WERI-Rb-1 (cell line): ENCODE measurements at regions not wholly inside any gene's neighbourhood (a gene's known extent, or its start where the extent isn't known, plus 50 kb on each side); places are given as distances from the start of the nearest gene placed in this dataset.

Experiments used
- DNase-seq: peaks from one replicate; pipeline ENCODE4 v3.0.0-alpha.2; 2020
- H3K27ac ChIP-seq: fragments of 250-450 bp; sonication (Bioruptor Pico); 2 replicates; pipeline ENCODE4 v1.5.1; 2020; ENCODE audit warnings: mild to moderate bottlenecking, moderate library complexity
- H3K27me3 ChIP-seq: fragments of 250-450 bp; sonication (Bioruptor Pico); 2 replicates; pipeline ENCODE4 v1.5.1; 2021; ENCODE audit warnings: mild to moderate bottlenecking, low read depth, moderate library complexity; ENCODE audit not compliant: insufficient read depth, severe bottlenecking
- H3K36me3 ChIP-seq: fragments of 250-450 bp; sonication (Bioruptor Pico); 2 replicates; pipeline ENCODE4 v1.5.1; 2020; ENCODE audit warnings: mild to moderate bottlenecking, moderate library complexity
- H3K4me3 ChIP-seq: 2 replicates; pipeline ENCODE4 v1.5.1; 2011; ENCODE audit warnings: low read depth, mild to moderate bottlenecking, control low read depth, low read length
- H3K9me3 ChIP-seq: fragments of 250-450 bp; sonication (Bioruptor Pico); 2 replicates; pipeline ENCODE4 v1.5.1; 2021; ENCODE audit warnings: mild to moderate bottlenecking, moderate library complexity; ENCODE audit not compliant: severe bottlenecking
- TF ChIP-seq, protein P1 (sequence below): IDR thresholded peaks from 2 replicates; pipeline ENCODE4 v1.5.1; 2011; ENCODE audit warnings: low read depth, mild to moderate bottlenecking, control low read depth, inconsistent platforms, low read length

DNA sequence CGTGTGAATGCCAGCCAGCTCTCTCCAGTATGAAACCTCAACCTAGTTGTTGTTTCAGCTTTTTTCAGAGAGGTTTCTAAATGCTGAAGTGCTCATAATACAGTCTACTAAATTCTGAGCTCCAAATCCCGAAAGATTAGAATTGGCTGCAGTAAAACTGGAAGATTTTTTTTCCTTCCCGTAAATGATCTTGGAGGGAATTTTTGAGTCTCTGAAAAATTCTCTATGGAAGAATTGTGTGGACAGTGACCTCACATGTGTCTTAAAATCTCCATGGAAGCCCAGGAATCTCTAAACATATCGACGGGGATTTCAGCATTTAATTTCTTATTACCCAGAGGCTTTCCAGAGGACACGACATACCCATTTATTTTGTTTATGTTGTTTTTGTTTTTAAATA lies 1499.2 kb downstream of the LRRC4C start:
- Histone ChIP-seq H3K27ac (no peak overlapping the region), H3K36me3 (no peaks in the 10 kb centered on the region), H3K4me3 (no peak overlapping the region), H3K27me3 (peaks cover 45% of the 10 kb centered on the region), H3K9me3 (no peaks in the 10 kb centered on the region)
- no peak for DNase-seq
- TF ChIP-seq, protein P1, sequence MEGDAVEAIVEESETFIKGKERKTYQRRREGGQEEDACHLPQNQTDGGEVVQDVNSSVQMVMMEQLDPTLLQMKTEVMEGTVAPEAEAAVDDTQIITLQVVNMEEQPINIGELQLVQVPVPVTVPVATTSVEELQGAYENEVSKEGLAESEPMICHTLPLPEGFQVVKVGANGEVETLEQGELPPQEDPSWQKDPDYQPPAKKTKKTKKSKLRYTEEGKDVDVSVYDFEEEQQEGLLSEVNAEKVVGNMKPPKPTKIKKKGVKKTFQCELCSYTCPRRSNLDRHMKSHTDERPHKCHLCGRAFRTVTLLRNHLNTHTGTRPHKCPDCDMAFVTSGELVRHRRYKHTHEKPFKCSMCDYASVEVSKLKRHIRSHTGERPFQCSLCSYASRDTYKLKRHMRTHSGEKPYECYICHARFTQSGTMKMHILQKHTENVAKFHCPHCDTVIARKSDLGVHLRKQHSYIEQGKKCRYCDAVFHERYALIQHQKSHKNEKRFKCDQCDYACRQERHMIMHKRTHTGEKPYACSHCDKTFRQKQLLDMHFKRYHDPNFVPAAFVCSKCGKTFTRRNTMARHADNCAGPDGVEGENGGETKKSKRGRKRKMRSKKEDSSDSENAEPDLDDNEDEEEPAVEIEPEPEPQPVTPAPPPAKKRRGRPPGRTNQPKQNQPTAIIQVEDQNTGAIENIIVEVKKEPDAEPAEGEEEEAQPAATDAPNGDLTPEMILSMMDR: no peak

GRCh38 chr11:39932966-39933365 lies 1526.5 kb downstream of the LRRC4C start:
- TF ChIP-seq, protein P1: no peak
- Histone ChIP-seq H3K36me3 (no peaks in the 10 kb centered on the region), H3K4me3 (no peak overlapping the region), H3K27me3 (peaks cover 14% of the 10 kb centered on the region), H3K9me3 (no peaks in the 10 kb centered on the region), H3K27ac (no peak overlapping the region)
- DNase-seq: no peak

GRCh38 chr11:39917256-39917655 lies 1542.2 kb downstream of the LRRC4C start:
- no peaks in the 10 kb centered on the region for H3K9me3 ChIP-seq
- DNase-seq: no peak
- no peaks in the 10 kb centered on the region for H3K36me3 ChIP-seq
- H3K4me3 ChIP-seq: no peak overlapping the region
- TF ChIP-seq, protein P1: no peak
- peaks cover 15% of the 10 kb centered on the region for H3K27me3 ChIP-seq
- H3K27ac ChIP-seq: no peak overlapping the region

DNA sequence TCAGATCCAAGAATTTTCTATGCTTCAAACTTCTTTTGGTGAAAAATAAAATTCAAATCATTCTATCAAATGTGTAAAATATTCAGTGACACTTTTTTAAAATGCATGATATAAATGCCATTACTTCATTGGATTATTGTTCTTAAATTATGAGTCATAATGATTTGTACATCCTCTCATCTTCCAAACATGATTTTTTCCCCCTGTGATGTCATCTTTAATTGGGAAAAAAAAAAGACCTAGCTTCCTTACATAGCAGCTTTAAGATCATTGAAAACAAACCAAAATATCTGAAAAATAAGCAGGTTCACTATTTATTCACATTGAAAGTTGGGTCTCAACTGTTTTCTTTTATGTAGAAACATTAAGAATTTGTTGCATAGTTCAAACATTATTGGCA lies 1549.4 kb downstream of the LRRC4C start:
- peaks cover 19% of the 10 kb centered on the region for H3K27me3 ChIP-seq
- DNase-seq: no peak
- H3K36me3 ChIP-seq: no peaks in the 10 kb centered on the region
- no peaks in the 10 kb centered on the region for H3K9me3 ChIP-seq
- H3K27ac ChIP-seq: no peak overlapping the region
- no peak overlapping the region for H3K4me3 ChIP-seq
- TF ChIP-seq, protein P1: no peak

DNA sequence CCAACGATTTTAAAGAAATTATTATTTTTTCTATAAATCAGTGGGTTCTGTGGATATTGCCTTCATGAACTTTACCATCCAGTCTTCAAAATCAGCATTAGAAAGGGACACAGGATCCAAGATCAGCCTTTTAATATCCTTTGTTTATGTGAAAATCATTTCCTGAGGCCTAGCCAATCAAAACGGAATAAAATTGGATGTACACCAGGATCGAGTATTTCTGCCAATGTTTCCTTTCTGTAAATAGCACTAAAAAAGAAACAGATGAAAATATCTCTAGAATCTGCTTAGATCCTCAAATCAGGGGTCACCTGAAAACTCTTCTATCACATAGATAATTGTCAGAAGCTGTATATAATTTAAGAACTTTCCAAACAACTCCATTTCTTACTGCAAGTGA lies 1598.5 kb downstream of the LRRC4C start:
- TF ChIP-seq, protein P1: no peak
- Histone ChIP-seq H3K36me3 (no peaks in the 10 kb centered on the region), H3K27me3 (peaks cover 3% of the 10 kb centered on the region), H3K9me3 (no peaks in the 10 kb centered on the region), H3K4me3 (no peak overlapping the region), H3K27ac (no peak overlapping the region)
- DNase-seq: no peak

DNA sequence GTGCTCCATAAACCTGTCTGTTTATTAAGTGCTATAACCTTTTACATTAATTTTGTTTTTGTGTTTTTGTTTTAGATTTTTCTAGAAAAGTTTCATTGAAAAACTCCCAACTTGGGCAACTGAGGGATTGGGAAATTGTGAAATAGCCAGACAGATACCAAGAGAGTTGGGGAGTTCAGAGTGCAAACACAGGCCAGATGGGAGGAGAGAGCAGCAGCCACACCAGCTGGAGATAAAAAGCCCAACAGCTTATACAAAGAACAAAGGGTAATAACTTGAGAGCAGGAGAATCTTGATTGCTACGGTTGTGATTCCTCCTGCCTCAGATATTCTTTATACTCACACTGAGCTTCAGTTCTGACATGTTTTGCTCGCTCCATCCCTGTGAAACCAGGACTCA lies 1642.2 kb downstream of the LRRC4C start:
- no peak overlapping the region for H3K4me3 ChIP-seq
- DNase-seq: no peak

More for the DNA sequence above, 1642.2 kb downstream of the LRRC4C start:
- no peaks in the 10 kb centered on the region for H3K9me3 ChIP-seq
- TF ChIP-seq, protein P1: no peak
- no peak overlapping the region for H3K27ac ChIP-seq
- no peaks in the 10 kb centered on the region for H3K36me3 ChIP-seq
- peaks cover 5% of the 10 kb centered on the region for H3K27me3 ChIP-seq
